ENCODE measurements at regions not wholly inside any gene's neighbourhood (a gene's known extent, or its start where the extent isn't known, plus 50 kb on each side); places are given as distances from the start of the nearest gene placed in this dataset.

DNA sequence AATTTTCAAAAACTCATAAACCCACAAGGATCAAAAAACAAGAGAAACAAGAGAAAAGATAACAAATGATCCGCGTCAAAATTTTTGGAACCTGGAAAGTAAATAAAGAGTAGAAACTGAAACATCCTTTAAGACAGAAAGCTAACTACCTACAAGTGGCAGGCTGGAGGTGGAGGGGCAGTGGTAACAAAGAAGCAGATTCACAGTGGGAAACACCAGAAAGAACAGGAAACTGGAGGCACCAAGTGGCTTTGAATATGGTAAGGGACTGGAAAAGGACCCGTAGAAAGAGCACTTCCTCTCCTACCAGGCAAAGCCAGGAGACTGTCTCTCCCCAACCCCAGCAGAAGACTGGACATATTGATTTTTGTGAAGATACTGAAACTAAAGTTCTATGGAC lies 100.6 kb upstream of the TARS1 start:
- TF ChIP-seq ZNF274 (IDR thresholded peaks at IDR 0.05; ENCODE audit: low read depth, low read length) (no peak), SUZ12 (IDR thresholded peaks at IDR 0.05; ENCODE audit: extremely low read depth, insufficient read depth, insufficient read length) (no peak), YY1 (IDR thresholded peaks at IDR 0.05; ENCODE audit: insufficient read depth, insufficient read length) (no peak)
